SU-DHL-6 (cell line): ENCODE measurements at regions not wholly inside any gene's neighbourhood (a gene's known extent, or its start where the extent isn't known, plus 50 kb on each side); places are given as distances from the start of the nearest gene placed in this dataset.

ENCODE experiments used
- H2AFZ ChIP-seq: fragments of 200-600 bp; sonication (generic); 2 replicates; pipeline ENCODE4 v1.6.1; 2014; ENCODE audit warnings: low read depth, mild to moderate bottlenecking, moderate library complexity, mixed read lengths, antibody characterized with exemption, low read length; ENCODE audit not compliant: severe bottlenecking
- H3F3A ChIP-seq: fragments of 200-600 bp; shearing (Covaris generic); 2 replicates; pipeline ENCODE4 v1.6.0; 2016; ENCODE audit warnings: antibody characterized with exemption, mild to moderate bottlenecking; ENCODE audit not compliant: insufficient read depth
- H3K27ac ChIP-seq: fragments of 200-600 bp; sonication (generic); 2 replicates; pipeline ENCODE4 v1.5.1; 2016; ENCODE audit warnings: low read depth, mild to moderate bottlenecking, low read length, moderate library complexity, mixed read lengths
- H3K27me3 ChIP-seq: fragments of 200-600 bp; sonication (generic), shearing (Covaris generic); 2 replicates; pipeline ENCODE4 v1.6.0; 2014; ENCODE audit warnings: mild to moderate bottlenecking, low read length
- H3K36me3 ChIP-seq: fragments of 200-600 bp; sonication (generic); 2 replicates; pipeline ENCODE4 v1.6.1; 2014; ENCODE audit warnings: mild to moderate bottlenecking, low read length, mixed read lengths
- H3K4me2 ChIP-seq: fragments of 300-600, 200-600 bp; shearing (Covaris generic), sonication (generic); 2 replicates; pipeline ENCODE4 v1.6.0; 2014; ENCODE audit warnings: low read length, low read depth, mild to moderate bottlenecking; ENCODE audit not compliant: poor library complexity, severe bottlenecking
- H3K4me3 ChIP-seq: fragments of 200-600 bp; sonication (generic); 2 replicates; pipeline ENCODE4 v1.5.1; 2014; ENCODE audit warnings: antibody characterized with exemption, low read length, mild to moderate bottlenecking, mixed read lengths; ENCODE audit not compliant: insufficient read depth, poor library complexity, severe bottlenecking
- H3K79me2 ChIP-seq: fragments of 200-600 bp; sonication (generic); 2 replicates; pipeline ENCODE4 v1.6.1; 2014; ENCODE audit warnings: mild to moderate bottlenecking, low read length, moderate library complexity; ENCODE audit not compliant: insufficient read depth
- H3K9ac ChIP-seq: fragments of 200-600 bp; sonication (generic); 2 replicates; pipeline ENCODE4 v1.7.0; 2014; ENCODE audit warnings: mild to moderate bottlenecking, low read length
- H3K9me2 ChIP-seq: fragments of 200-600 bp; sonication (generic); replicated peaks from 2 replicates; pipeline ENCODE4 v1.6.1; 2014; ENCODE audit warnings: low read length; ENCODE audit not compliant: insufficient read depth
- H3K9me3 ChIP-seq: fragments of 200-600 bp; sonication (generic); 2 replicates; pipeline ENCODE4 v1.6.1; 2014; ENCODE audit warnings: low read length, mixed read lengths; ENCODE audit not compliant: insufficient read depth
- H4K20me1 ChIP-seq: fragments of 200-600 bp; sonication (generic); 2 replicates; pipeline ENCODE4 v1.6.1; 2014; ENCODE audit warnings: low read depth, mild to moderate bottlenecking, antibody characterized with exemption, low read length, moderate library complexity, mixed read lengths
- CTCF ChIP-seq: fragments of 200-600 bp; sonication (generic); IDR thresholded peaks from one replicate; pipeline ENCODE4 v1.5.1; 2017; ENCODE audit warnings: antibody characterized with exemption, mild to moderate bottlenecking, low read length, moderate library complexity; ENCODE audit not compliant: insufficient read depth, poor library complexity, severe bottlenecking
- EZH2phosphoT487 ChIP-seq: fragments of 200-600 bp; sonication (generic), shearing (Covaris generic); conservative IDR thresholded peaks from 2 replicates; pipeline ENCODE4 v1.6.1; 2018; ENCODE audit warnings: mild to moderate bottlenecking, antibody characterized with exemption, low read length, moderate library complexity, mixed read lengths

DNA sequence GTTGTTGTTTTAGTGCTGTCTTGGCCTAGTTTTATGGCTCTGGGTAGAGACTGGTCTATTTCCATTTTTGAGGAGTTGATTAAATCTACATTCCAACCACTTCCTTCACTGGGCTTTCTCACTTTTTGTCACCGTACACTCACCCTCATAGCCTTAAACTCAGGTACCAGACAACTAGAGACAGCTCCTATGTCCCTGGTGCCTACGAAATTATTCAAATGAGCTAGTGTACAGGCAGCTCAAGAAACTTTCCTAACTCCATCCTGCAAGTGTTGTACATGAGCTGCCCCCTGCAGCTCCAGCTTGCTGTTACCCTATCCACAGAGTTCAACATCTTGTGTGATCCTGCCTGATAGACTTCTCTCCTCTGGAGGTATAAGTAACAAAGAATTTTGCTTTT, 704.8 kb upstream of the RGS18 start:
- H3K9me2 ChIP-seq = no peaks in the 10 kb centered on the region
- H3K4me2 ChIP-seq = no peak overlapping the region
- H3K36me3 ChIP-seq = no peaks in the 10 kb centered on the region
- no peaks in the 10 kb centered on the region for H3K9me3 ChIP-seq
- H3F3A ChIP-seq = no peaks in the 10 kb centered on the region
- H4K20me1 ChIP-seq = no peaks in the 10 kb centered on the region
- H3K27me3 ChIP-seq = no peaks in the 10 kb centered on the region
- H3K79me2 ChIP-seq = no peaks in the 10 kb centered on the region
- TF ChIP-seq CTCF (no peak), EZH2phosphoT487 (no peak)
- no peak overlapping the region for H3K9ac ChIP-seq
- H3K27ac ChIP-seq = no peak overlapping the region
- H2AFZ ChIP-seq = peak overlapping the region; percentile 68
- H3K4me3 ChIP-seq = no peak overlapping the region

- no peak overlapping the region for H3K4me2 ChIP-seq
- no peak overlapping the region for H3K9ac ChIP-seq
- H3K27me3 ChIP-seq = no peaks in the 10 kb centered on the region
- peak overlapping the region; percentile 43 for H2AFZ ChIP-seq
- no peaks in the 10 kb centered on the region for H4K20me1 ChIP-seq
- H3K4me3 ChIP-seq = no peak overlapping the region
- no peak for TF ChIP-seq CTCF
- TF ChIP-seq EZH2phosphoT487 = no peak
- H3K36me3 ChIP-seq = no peaks in the 10 kb centered on the region
- no peaks in the 10 kb centered on the region for H3F3A ChIP-seq
- no peaks in the 10 kb centered on the region for H3K9me2 ChIP-seq
- H3K27ac ChIP-seq = no peak overlapping the region
- no peaks in the 10 kb centered on the region for H3K79me2 ChIP-seq
- H3K9me3 ChIP-seq = no peaks in the 10 kb centered on the region
These were observed 700.4 kb upstream of the RGS18 start for GRCh38 chr1:191457889-191458288.

DNA sequence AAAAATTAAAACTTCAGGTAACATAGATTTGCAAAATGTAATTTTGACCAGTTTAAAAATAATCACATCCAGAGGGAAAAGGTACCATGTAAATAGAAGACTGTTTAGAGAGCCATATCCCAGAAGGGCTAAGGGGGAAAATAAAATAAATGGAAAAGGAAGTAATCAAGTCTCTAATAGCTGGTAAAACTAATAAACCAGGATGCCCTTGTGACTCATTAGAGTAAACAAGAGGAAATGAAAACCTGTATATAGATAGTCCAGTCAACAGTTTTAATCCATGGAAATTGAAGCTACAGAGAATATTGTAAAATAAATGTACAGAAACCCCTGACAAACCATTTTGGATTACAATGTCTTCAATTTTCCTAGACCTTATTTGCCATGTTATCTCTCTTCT, 698.0 kb upstream of the RGS18 start:
- no peak overlapping the region for H3K4me3 ChIP-seq
- H3K79me2 ChIP-seq = no peaks in the 10 kb centered on the region
- no peak overlapping the region for H2AFZ ChIP-seq
- no peak overlapping the region for H3K27ac ChIP-seq
- no peaks in the 10 kb centered on the region for H3K9me3 ChIP-seq
- no peaks in the 10 kb centered on the region for H3K9me2 ChIP-seq
- no peak overlapping the region for H3K4me2 ChIP-seq
- no peaks in the 10 kb centered on the region for H3K27me3 ChIP-seq
- no peak for TF ChIP-seq EZH2phosphoT487
- no peak for TF ChIP-seq CTCF
- H3F3A ChIP-seq = no peaks in the 10 kb centered on the region
- no peak overlapping the region for H3K9ac ChIP-seq
- H3K36me3 ChIP-seq = no peaks in the 10 kb centered on the region
- no peaks in the 10 kb centered on the region for H4K20me1 ChIP-seq

GRCh38 chr1:191483988-191484387, 674.3 kb upstream of the RGS18 start:
- no peaks in the 10 kb centered on the region for H3K9me3 ChIP-seq
- H3K9me2 ChIP-seq = no peaks in the 10 kb centered on the region
- peak overlapping the region; percentile 58 for H2AFZ ChIP-seq
- H3K4me2 ChIP-seq = no peak overlapping the region
- H3K79me2 ChIP-seq = no peaks in the 10 kb centered on the region
- H3K27ac ChIP-seq = no peak overlapping the region
- peaks cover 4% of the 10 kb centered on the region; the same call in 1 of the 2 replicates for H3F3A ChIP-seq
- no peaks in the 10 kb centered on the region for H3K27me3 ChIP-seq
- no peak overlapping the region for H3K4me3 ChIP-seq
- TF ChIP-seq EZH2phosphoT487 = no peak
- TF ChIP-seq CTCF = no peak
- H4K20me1 ChIP-seq = no peaks in the 10 kb centered on the region
- H3K9ac ChIP-seq = no peak overlapping the region
- no peaks in the 10 kb centered on the region for H3K36me3 ChIP-seq
